ENCODE measurements at regions not wholly inside any gene's neighbourhood (a gene's known extent, or its start where the extent isn't known, plus 50 kb on each side); places are given as distances from the start of the nearest gene placed in this dataset.

GRCh38 chr7:35521941-35522340 lies 173.0 kb downstream of the HERPUD2 start:
- no peak for TF ChIP-seq CTCF (IDR thresholded peaks at IDR 0.05; ENCODE audit: low read depth, low read length)
- TF ChIP-seq MYC (IDR thresholded peaks at IDR 0.05; ENCODE audit: low read depth, low read length): no peak
- TF ChIP-seq POLR2A (IDR thresholded peaks at IDR 0.05; ENCODE audit: extremely low read depth, insufficient read length): no peak

All from NB4 (cell line).